Hepatocyte (in vitro differentiated cells): ENCODE measurements at regions not wholly inside any gene's neighbourhood (a gene's known extent, or its start where the extent isn't known, plus 50 kb on each side); places are given as distances from the start of the nearest gene placed in this dataset.

Experiments
- DNase-seq: peaks from one replicate; pipeline ENCODE4 v3.0.0-alpha.2; 2016; ENCODE audit warnings: low spot score
- H2AFZ ChIP-seq: fragments of 200-600 bp; sonication (generic); 2 replicates; pipeline ENCODE4 v1.6.0; 2016; ENCODE audit warnings: antibody characterized with exemption, mild to moderate bottlenecking
- H3K27ac ChIP-seq: fragments of 200-600 bp; sonication (generic); 2 replicates; pipeline ENCODE4 v1.5.1; 2016; ENCODE audit warnings: mild to moderate bottlenecking
- H3K27me3 ChIP-seq: fragments of 200-600 bp; sonication (generic); 2 replicates; pipeline ENCODE4 v1.6.1; 2016
- H3K36me3 ChIP-seq: fragments of 200-600 bp; sonication (generic); replicated peaks from 2 replicates; pipeline ENCODE4 v1.5.1; 2016; ENCODE audit warnings: low read depth; ENCODE audit not compliant: insufficient read depth
- H3K4me1 ChIP-seq: fragments of 200-600 bp; sonication (generic); 2 replicates; pipeline ENCODE4 v1.5.1; 2016; ENCODE audit warnings: mild to moderate bottlenecking, moderate library complexity; ENCODE audit not compliant: insufficient read depth
- H3K4me2 ChIP-seq: fragments of 200-600 bp; sonication (generic); 2 replicates; pipeline ENCODE4 v1.6.0; 2016
- H3K4me3 ChIP-seq: fragments of 200-600 bp; sonication (generic); 2 replicates; pipeline ENCODE4 v1.5.1; 2016; ENCODE audit warnings: mild to moderate bottlenecking
- H3K79me2 ChIP-seq: fragments of 200-600 bp; sonication (generic); 2 replicates; pipeline ENCODE4 v1.6.0; 2017; ENCODE audit warnings: mild to moderate bottlenecking
- H3K9me2 ChIP-seq: fragments of 200-600 bp; sonication (generic); replicated peaks from 2 replicates; pipeline ENCODE4 v1.6.0; 2017; ENCODE audit warnings: mild to moderate bottlenecking; ENCODE audit not compliant: insufficient read depth
- H3K9me3 ChIP-seq: fragments of 200-600 bp; sonication (generic); 2 replicates; pipeline ENCODE4 v1.5.1; 2016; ENCODE audit warnings: low read depth, mild to moderate bottlenecking
- H4K20me1 ChIP-seq: fragments of 200-600 bp; sonication (generic); 2 replicates; pipeline ENCODE4 v1.6.0; 2016; ENCODE audit warnings: mild to moderate bottlenecking; ENCODE audit not compliant: insufficient read depth, poor library complexity, severe bottlenecking
- EZH2 ChIP-seq: fragments of 200-600 bp; sonication (generic); IDR thresholded peaks from 2 replicates; pipeline ENCODE4 v1.6.1; 2016; ENCODE audit warnings: antibody characterized with exemption, mild to moderate bottlenecking, borderline replicate concordance
- EZH2phosphoT487 ChIP-seq: fragments of 200-600 bp; sonication (generic); IDR thresholded peaks from one replicate; pipeline ENCODE4 v1.6.1; 2018; ENCODE audit warnings: antibody characterized with exemption, mild to moderate bottlenecking, low read depth, moderate library complexity; ENCODE audit not compliant: unreplicated experiment, severe bottlenecking
- WGBS: methylation state at CpG from one replicate; pipeline ENCODE4 v1.1.6; 2016; ENCODE audit warnings: low lambda C conversion rate; ENCODE audit errors: missing lambda C conversion rate; 5-methylcytosine and 5-hydroxymethylcytosine counted together
- TF ChIP-seq, protein P1 (sequence below): fragments of 200-600 bp; sonication (generic); IDR thresholded peaks from 2 replicates; pipeline ENCODE4 v1.5.1; 2016; ENCODE audit warnings: antibody characterized with exemption, mild to moderate bottlenecking; ENCODE audit not compliant: poor library complexity

DNA sequence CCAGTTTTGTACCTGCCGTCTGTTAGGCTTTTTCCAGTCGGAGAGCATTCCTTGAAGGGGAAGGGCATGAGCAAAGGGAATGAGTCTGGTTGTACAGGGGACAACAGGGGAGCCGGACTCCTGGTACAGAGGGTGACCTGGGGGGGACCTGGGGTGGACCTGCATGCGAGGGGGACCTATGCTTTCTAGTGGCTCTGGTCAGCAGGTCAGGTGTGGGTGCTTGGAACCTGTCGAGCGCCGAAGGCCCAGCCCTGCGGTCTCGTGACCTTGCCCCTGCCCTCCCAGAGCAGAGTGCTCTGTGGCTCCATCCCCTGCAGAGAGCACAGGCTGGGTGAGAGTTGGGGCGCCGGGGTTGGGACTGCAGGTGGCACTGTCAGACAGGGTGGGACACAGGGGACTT lies 96.7 kb upstream of the ASAP2 start:
- Histone ChIP-seq H3K4me2 (no peak overlapping the region), H4K20me1 (no peaks in the 10 kb centered on the region), H3K4me3 (no peak overlapping the region), H3K4me1 (peaks cover 9% of the 10 kb centered on the region), H3K27me3 (no peaks in the 10 kb centered on the region), H3K27ac (no peak overlapping the region), H3K9me3 (no peaks in the 10 kb centered on the region), H3K36me3 (no peaks in the 10 kb centered on the region), H3K9me2 (no peaks in the 10 kb centered on the region), H3K79me2 (no peaks in the 10 kb centered on the region), H2AFZ (no peak overlapping the region)
- WGBS, result 98% methylated on average over 6 of the region's 11 CpGs
- DNase-seq, result no peak
- TF ChIP-seq EZH2 (no peak), EZH2phosphoT487 (no peak)
- TF ChIP-seq, protein P1, sequence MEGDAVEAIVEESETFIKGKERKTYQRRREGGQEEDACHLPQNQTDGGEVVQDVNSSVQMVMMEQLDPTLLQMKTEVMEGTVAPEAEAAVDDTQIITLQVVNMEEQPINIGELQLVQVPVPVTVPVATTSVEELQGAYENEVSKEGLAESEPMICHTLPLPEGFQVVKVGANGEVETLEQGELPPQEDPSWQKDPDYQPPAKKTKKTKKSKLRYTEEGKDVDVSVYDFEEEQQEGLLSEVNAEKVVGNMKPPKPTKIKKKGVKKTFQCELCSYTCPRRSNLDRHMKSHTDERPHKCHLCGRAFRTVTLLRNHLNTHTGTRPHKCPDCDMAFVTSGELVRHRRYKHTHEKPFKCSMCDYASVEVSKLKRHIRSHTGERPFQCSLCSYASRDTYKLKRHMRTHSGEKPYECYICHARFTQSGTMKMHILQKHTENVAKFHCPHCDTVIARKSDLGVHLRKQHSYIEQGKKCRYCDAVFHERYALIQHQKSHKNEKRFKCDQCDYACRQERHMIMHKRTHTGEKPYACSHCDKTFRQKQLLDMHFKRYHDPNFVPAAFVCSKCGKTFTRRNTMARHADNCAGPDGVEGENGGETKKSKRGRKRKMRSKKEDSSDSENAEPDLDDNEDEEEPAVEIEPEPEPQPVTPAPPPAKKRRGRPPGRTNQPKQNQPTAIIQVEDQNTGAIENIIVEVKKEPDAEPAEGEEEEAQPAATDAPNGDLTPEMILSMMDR, result no peak

DNA sequence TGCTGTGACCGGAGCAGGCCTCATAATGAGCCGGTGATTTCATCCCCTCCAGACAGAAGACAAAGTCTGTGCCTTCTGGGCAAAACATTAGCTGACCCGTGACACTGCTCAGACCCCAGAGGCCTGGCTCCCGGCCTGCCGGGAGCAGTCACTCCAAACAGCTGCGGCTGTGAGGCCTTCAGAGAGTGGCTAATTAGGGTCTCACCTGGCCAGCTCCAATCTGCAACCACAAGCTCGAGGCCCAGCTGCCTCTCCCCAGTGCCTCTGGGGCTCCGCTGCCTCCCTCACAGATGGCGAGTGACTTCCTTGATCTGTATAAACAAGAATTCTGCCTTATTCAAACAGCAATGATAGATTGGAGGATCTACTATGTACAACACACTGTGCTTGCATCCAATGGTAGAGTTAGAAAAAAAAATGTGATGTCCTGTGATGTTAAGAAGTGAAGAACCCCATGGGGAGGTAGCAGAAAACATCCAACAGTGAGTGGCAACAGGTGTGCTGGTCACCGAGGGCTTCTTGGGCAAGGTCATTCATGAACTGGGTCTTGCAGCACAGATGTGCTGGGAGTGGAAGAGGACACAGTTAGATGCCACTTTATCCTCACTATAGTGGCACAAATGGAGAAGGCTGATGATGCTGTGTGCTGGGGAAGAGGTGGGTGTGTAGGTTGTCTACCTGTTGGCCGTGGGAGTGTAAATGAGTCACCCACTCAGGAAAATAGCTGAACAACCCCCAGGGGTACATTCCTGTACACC lies 98.2 kb upstream of the ASAP2 start:
- H3K4me3 ChIP-seq, result no peak overlapping the region
- no peaks in the 10 kb centered on the region for H3K9me3 ChIP-seq
- no peak overlapping the region for H3K4me2 ChIP-seq
- no peak for TF ChIP-seq EZH2
- TF ChIP-seq, protein P1, result no peak
- TF ChIP-seq EZH2phosphoT487, result no peak
- H3K4me1 ChIP-seq, result peaks cover 9% of the 10 kb centered on the region
- no peak overlapping the region for H3K27ac ChIP-seq
- H4K20me1 ChIP-seq, result no peaks in the 10 kb centered on the region
- H2AFZ ChIP-seq, result no peak overlapping the region
- no peaks in the 10 kb centered on the region for H3K36me3 ChIP-seq
- no peaks in the 10 kb centered on the region for H3K9me2 ChIP-seq
- no peaks in the 10 kb centered on the region for H3K27me3 ChIP-seq
- 75% methylated on average over 11 of the region's 11 CpGs for WGBS
- DNase-seq, result no peak
- no peaks in the 10 kb centered on the region for H3K79me2 ChIP-seq

DNA sequence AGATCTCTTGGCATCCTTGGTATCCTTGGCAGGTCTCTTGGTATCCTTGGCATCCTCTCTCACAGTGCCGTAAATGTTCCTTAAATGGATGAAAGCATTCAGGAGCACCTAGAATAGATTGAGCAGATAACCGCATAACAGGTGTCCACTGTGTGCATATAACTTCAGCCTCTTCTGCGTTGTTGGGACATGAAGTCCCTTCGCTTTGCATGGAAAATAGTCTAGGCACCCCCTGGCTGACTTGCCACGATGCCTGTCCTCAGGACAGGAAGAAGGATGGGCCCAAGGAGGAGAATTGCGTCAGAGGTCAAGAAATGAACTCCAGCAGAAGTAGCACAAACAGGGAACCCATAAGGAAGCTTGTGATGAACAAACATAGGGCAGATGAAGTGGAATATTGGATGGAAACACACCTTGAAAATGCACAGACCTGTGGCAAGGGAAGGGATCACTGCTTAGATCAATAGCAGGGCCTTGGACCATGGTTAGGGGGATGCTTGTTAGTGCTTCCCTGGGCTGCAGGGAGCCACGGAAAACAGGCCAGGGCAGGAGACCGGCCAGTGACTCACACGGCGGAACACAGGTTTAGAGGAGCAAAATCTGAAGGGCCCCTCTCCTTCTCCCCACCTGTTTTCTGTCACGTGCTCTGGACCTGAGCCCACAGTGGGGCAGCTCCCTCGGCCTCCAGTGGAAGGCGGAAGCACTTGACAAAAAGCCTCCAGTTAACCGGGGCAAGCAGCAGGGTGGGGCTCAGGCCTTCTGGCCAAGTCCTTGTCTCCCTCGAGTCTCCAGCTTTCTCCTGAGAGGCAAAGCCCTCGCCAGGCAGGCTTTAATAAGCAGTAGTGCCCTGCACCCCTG lies 99.2 kb upstream of the ASAP2 start:
- no peak overlapping the region for H3K27ac ChIP-seq
- H3K9me2 ChIP-seq, result no peaks in the 10 kb centered on the region
- no peaks in the 10 kb centered on the region for H3K27me3 ChIP-seq
- H3K4me3 ChIP-seq, result no peak overlapping the region
- TF ChIP-seq EZH2phosphoT487 (no peak), EZH2 (no peak)
- TF ChIP-seq, protein P1, result no peak
- no peaks in the 10 kb centered on the region for H3K9me3 ChIP-seq
- no peak overlapping the region for H2AFZ ChIP-seq
- peaks cover 7% of the 10 kb centered on the region for H3K4me1 ChIP-seq
- H3K79me2 ChIP-seq, result no peaks in the 10 kb centered on the region
- no peak overlapping the region for H3K4me2 ChIP-seq
- WGBS, result 83% methylated on average over 16 of the region's 16 CpGs
- H4K20me1 ChIP-seq, result no peaks in the 10 kb centered on the region
- DNase-seq, result no peak
- no peaks in the 10 kb centered on the region for H3K36me3 ChIP-seq
